GM12892 (cell line): ENCODE measurements at regions not wholly inside any gene's neighbourhood (a gene's known extent, or its start where the extent isn't known, plus 50 kb on each side); places are given as distances from the start of the nearest gene placed in this dataset.

ENCODE experiments used
- DNase-seq: peaks from one replicate; pipeline ENCODE4 v3.0.0; 2011; ENCODE audit not compliant: insufficient read length
- FAIRE-seq: peaks from 2 replicates; lab custom pipeline; 2011; peaks lifted over from hg19 to GRCh38; lab: Jason Lieb, UNC
- POLR2A ChIP-seq: IDR thresholded peaks from 2 replicates; pipeline ENCODE4 v1.6.1; 2011; ENCODE audit warnings: low read depth, low read length, control low read depth
- POLR2AphosphoS5 ChIP-seq: IDR thresholded peaks from 2 replicates; pipeline ENCODE4 v1.6.1; 2011; ENCODE audit warnings: low read depth, low read length, control low read depth
- TAF1 ChIP-seq: IDR thresholded peaks from 2 replicates; pipeline ENCODE4 v1.6.1; 2011; ENCODE audit warnings: low read depth, mild to moderate bottlenecking, control low read depth, low read length, borderline replicate concordance

DNA sequence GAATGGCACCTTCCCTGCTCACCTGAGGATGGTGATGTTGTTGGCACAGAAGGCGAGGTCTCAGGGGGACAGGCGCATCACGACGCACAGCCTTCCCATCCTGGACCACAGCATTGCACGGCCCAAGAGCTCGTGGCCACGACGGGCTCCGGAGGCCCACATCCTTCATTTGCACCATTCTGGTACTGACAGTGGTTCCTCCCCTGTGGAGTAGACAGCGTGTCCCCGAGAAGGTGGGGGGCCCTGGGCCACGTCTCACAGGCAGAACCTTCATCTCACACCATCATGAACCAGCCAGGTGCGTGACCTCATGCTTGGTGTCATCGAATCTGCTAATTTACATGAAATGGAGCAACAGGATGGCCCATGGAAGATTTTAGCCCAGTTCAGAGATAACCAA is 180.0 kb downstream of the CTTN start:
- FAIRE-seq = no peak
- no peak for DNase-seq
- TF ChIP-seq POLR2AphosphoS5 = no peak
- no peak for TF ChIP-seq POLR2A
- TF ChIP-seq TAF1 = no peak

GRCh38 chr11:70578831-70579230 is 180.5 kb downstream of the CTTN start:
- DNase-seq (no peak), FAIRE-seq (no peak)
- TF ChIP-seq POLR2AphosphoS5 (no peak), POLR2A (no peak), TAF1 (no peak)

DNA sequence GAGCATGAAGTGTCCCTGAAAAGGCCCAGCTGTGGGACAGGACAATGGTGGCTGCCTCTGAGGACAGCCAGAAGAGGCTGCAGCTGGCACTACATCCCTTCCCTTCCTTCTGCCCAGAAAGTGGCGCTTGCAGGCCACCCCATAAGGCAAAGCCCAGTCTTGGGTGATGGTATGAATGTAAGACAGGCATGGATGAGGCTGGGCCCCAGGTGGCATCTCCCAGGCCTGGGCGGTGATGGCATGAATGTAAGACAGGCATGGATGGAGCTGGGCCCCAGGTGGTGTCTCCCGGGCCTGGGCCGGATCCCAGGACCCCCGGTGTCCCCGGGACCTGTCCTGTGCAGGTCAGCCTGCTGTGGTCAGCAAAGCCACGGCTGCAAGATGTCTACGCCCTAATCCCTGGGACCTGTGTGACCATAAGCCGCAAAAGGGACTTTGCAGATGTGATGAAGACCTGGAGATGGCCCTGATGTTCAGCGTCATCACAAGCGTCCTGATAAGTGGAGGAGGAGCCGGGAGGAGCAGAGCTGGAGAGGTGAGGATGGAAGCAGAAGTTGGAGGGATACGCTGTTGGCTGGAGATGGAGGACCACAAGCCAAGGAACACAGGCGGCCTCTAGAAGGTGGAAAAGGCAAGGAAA is 181.1 kb downstream of the CTTN start:
- TF ChIP-seq POLR2A (no peak), POLR2AphosphoS5 (no peak)
- no peak for FAIRE-seq
- DNase-seq = no peak

GRCh38 chr11:70580036-70580805 is 181.9 kb downstream of the CTTN start:
- FAIRE-seq (no peak), DNase-seq (no peak)
- TF ChIP-seq POLR2AphosphoS5 = no peak
- TF ChIP-seq POLR2A = no peak
- TF ChIP-seq TAF1 = no peak

DNA sequence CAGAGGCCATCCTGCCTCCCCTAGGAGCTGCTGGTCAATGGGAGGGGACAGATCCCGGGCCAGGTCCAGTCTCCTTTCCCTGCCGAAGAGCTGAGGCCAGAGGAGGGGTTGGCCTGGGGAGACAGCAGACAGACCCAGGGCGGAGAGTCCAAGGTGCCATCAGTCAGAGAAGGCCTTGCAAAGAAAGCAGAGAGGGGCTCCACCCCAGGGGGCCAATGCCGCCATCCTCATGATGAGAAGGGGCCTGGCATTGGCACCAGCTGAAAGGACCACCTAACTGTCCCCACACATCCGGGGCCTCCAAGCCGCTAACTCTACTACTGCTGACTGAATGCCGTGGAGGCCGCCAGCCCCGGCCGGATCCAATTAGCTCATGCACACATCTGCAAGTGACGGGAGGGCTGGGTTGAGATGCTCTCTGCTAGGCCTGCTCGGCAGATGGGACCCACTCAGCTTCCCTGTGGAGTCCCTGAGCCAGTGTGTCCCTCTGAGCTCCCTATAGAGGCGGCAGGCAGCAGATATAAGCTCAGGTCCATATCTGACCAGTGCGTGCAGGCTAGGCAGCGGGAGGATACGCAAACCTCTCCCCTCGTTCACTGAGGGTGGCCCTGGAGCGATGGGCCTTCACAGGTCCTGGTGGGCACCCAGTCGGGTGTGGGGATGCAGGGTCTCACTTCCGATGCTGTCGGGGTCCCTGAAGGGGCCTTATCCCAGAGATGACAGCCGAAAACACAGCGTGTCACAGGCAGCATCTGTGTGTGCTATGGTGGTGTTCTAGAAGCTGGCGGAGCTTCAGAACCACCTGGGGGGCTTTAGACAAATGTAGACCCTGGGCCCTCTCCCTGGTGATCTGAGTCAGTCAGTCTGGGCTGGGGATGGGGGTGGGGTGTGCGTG is 183.9 kb downstream of the CTTN start:
- DNase-seq (no peak), FAIRE-seq (no peak)
- TF ChIP-seq TAF1 (no peak), POLR2AphosphoS5 (no peak), POLR2A (no peak)

DNA sequence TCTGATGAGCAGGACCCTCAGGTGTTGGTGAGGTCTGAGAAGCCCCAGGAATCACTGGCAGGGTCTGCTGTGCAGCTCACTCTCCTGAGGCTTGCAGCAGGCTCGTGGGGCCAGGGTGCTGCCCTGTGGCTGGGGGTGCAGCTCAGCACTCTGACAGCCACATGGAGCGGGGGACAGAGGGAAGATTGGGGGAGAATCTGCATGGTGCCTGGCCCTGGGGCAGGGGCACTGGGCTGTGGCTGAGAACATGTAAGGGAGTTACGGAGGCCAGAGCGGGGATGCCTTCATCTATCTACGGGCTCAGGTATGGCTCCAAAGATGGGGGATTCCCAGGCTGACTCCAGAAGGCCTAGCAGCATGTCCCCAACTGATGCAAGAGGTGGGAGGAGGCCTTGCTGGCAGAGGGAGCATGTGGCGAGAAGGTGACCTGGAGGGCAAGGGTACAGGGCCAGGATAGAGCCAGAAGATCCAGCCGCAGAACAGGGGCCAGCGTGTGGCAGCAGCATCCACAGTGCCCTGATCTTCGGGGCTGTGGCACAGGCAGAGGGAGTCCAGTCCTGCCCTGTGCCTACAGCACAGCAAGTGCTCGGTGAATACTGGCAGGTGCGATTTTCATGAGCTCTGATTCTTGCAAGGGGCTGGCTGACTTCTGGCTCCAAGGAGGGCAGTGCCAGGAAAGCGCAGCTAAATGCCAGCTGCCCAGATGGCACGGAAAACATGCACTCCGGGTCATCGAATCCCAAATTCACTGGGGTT is 184.7 kb downstream of the CTTN start:
- DNase-seq (no peak), FAIRE-seq (no peak)
- TF ChIP-seq POLR2A (no peak), POLR2AphosphoS5 (no peak), TAF1 (no peak)

DNA sequence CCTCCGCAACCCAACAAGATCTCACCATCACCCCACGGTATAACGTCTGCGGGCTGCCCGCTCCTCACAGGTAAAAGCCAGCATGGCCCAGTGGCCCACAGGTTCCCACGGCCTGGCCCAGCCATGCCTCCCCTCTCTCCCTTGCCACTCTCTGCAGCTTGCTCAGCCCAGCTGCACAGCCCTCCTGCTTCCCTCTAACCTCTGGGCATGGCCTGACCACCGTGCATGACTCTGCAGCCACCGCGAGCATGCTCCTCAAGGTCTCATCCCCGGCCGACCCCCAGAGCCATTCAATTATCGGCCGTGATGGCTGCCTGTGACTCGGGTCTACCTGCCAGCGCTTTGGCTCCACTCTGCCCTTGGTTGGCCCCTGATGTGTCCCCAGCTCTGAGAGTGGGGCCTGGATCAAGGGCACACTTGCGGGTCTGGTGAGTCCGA is 185.5 kb downstream of the CTTN start:
- FAIRE-seq = no peak
- DNase-seq = no peak
- TF ChIP-seq TAF1 (no peak), POLR2A (no peak), POLR2AphosphoS5 (no peak)

DNA sequence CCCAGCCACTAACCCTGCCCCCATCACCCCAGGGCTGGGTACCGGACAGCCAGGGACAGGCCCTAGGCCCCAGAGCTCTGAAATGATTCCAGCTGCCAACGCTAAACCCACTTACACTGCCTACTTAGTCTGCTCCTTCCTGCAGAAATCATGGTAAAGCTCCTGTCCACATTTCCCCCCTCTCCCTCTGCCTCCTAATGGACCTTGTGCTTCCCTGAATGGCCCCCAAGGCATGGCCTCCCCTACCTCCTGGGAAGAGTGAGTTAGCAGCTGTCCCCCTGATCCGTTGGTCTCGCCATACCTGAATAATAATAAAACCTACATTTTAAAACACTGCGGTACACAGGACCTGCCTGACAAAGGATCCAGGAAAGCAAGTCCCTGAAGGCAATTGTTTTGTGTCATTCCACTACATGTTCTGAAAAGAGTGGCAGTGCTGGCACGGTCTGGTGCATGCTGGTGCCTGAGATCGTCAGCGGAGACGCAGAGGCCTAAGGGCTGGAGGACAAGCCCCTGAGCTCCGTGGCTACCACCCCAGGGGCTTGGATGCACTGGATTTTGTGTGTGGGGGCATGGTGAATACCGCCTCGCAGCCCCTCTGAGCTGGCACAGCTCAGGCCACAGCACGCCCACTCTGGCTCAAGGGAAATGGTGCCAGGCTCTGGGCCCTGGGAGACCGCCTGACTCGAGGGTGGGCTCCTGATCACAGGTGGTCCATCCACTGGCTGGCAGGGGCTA is 186.3 kb downstream of the CTTN start:
- DNase-seq = no peak
- FAIRE-seq = no peak
- TF ChIP-seq POLR2AphosphoS5 (no peak), POLR2A (no peak), TAF1 (no peak)

DNA sequence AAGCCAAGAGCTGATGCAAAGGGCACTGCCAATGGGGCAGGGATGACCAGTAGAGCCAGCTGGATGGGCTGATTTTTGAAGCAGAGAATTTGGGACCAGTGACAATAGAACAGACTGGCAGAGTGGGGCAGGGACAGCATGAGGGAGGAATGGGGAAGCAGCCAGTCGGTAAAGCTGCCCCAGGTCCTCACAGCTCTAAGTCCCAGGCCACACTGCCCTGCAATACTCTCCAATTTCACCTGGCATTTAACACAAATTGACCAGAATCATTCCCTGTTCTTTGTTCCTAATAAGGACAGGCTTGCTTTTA is 186.9 kb downstream of the CTTN start:
- TF ChIP-seq POLR2AphosphoS5 (no peak), TAF1 (no peak), POLR2A (no peak)
- DNase-seq (no peak), FAIRE-seq (no peak)
